Left cardiac atrium (tissue), 4 donors: ENCODE measurements at regions not wholly inside any gene's neighbourhood (a gene's known extent, or its start where the extent isn't known, plus 50 kb on each side); places are given as distances from the start of the nearest gene placed in this dataset.

Experiments used
- ATAC-seq, 2 donors: fragments of 200-7000 bp; cut with Tn5 transposase; one replicate each; pipeline ENCODE4 v1.9.1; 2020; ENCODE audit warnings: mild to moderate bottlenecking in 2 of 2, moderate library complexity in 2 of 2
- DNase-seq: peaks from one replicate; pipeline ENCODE4 v3.0.0-alpha.2; 2020
- intact Hi-C, 2 donors: fragments of 100-400 bp; cut with DNase I; formaldehyde crosslinking; loops; one replicate each; pipeline versions ENCODE4 v1.14.1 to v1.15.1; 2022 to 2023
- donor health status: DM: no; HTN: yes; CAD: no.
- donor health status: DM: no; HTN: yes; CAD: no; lungs with severe emphysema.
- donor health status: DM: yes; HTN: yes; CAD: no.
- donor health status: Dilated cardiomyopathy.

DNA sequence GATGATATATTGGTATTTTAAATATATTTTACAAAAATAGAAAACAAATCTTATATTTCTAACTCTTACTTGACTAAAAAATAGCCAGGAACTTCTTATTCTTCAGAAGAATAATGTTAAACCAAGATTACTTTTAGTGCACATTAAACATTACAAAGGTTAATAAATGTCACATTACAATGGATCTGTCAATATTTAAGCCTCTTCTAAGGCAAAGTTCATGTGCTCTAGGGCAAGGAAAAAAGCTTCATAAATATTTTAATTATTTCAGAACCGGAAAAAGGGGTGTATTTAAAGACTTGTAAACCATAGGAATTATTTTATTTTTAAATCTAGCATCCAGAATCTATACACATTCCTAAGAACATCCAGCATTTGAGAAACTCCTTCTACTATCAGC lies 166.9 kb upstream of the ROBO2 start:
- ATAC-seq, result no peak
- intact Hi-C loops, result no loop called here
- DNase-seq, result no peak

DNA sequence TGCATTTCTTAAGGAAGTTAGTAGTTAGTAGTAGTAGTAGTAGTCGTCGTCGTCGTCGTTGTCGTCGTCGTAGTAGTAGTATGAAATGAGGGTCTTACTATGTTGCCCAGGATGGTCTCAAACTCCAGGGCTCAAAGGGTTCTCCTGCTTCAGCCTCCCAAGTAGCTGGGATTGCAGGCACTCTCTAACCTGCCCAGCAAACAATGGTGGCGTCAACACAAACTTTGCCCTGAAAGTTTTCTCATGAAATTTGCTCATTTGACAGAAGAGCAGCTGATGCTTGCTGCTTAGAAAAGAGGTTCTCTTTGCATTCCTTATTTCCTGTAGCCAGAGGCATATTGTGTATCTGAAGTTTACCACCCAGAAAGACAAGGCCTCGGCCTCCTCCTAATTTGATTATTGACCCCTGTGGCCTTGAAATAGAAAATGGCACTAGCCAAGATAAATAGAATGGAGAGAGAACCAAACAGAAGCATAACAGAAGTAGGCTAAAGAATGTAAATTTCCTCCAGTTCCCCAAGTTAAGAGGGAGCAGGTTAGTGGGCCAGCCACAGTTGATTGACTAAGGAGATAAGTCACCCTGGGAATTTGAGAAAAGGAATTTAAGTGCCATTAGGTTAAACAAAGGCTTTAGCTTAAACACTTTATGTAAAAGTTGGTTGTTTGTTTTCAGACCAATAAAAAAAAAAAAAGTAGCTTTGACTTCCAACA lies 166.2 kb upstream of the ROBO2 start:
- intact Hi-C loops, result no loop called here
- DNase-seq, result no peak
- no peak for ATAC-seq

DNA sequence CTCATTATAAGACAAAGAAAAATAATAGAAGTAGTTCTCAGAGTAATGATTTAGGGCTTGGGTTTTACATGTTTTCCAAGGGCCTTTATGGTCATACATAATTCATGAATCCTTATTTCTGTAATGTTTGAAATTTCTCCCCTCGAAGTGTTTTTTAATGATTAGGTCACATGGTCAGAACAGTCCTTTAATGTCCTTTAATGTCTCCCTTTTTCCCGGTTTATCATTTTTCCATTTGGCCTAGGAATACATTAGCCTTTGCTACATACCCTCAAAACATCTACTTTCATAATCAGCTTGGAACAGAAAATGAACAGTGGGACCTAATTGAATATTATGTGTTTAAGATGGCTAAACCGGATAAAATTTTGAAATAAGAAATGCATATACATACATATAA lies 159.9 kb upstream of the ROBO2 start:
- intact Hi-C loops, result no loop called here
- DNase-seq (no peak), ATAC-seq (no peak)

DNA sequence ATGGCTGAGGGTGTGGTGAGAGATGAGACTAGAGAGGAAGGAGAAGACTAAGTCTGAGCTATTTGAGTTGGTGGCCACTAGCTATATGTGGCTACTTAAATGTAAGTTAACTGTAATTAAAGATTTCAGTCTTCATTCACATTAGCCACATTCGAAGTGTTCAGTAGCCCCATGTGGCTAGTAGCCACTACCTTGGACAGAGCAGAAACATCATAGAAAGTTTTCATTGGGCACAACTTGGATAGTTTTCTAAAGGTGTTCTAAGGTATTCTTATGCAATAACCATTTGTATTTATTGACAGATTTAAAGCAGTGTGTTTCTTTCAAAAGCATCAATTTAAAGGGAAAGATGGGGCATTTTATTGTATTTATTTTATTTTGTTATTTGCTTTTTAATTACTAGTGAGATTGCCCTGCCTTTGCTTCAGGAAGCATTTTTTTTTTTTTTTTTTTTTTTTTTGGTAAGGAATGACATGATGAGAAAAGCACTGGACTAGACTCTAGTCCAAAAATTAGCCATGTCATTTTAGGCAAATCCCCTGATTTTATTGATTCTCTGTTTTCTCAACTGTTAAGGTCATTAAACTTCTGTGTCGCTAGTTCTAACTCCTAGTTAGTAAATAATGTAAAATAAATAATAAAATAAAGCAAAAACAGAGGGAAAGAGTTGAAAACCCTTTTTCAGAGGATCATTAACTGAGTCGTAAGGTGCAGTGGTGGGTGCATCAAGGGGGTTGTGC lies 153.0 kb upstream of the ROBO2 start:
- DNase-seq (no peak), ATAC-seq (no peak)
- intact Hi-C loops, result no loop called here

DNA sequence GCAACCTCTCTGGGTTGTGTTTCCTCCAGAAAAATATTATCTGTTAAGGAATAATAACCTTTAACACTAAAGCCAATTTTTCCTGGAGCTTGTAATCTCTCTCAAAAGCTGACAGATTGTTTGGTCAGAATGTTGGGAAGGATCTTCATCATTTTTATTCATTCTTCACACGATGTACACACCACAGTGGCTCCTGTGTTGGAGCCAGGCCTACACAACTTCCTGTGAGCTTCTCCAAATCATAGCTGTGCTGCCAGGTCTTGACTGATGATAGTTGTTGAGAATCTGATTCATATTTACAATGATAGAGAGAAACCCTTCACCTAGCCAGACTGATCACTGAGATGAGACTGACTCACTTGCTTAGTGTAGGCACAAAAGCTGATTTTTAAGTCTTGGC lies 151.0 kb upstream of the ROBO2 start:
- intact Hi-C loops, result no loop called here
- DNase-seq, result no peak

DNA sequence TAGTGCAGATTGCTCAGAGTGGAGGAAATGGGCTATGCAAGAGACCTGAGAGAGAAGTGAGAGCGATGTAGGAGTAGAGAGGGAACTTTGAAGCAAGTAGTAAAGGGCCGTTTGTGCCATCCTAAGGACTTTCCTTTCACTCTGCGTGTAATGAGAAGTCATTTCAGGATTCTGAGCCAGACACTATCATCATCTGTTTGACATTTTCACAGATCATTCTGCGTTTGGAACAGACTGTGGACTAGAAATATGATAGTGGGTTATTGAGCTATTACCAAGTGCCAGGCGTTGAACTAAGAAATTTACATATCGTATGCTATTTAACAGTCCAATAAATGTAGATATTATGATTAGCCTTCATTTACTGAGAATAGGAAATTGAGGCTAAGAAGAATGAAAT lies 150.0 kb upstream of the ROBO2 start:
- ATAC-seq (no peak), DNase-seq (no peak)
- intact Hi-C loops, result no loop called here

More for the DNA sequence above, 151.0 kb upstream of the ROBO2 start:
- no peak for ATAC-seq

DNA sequence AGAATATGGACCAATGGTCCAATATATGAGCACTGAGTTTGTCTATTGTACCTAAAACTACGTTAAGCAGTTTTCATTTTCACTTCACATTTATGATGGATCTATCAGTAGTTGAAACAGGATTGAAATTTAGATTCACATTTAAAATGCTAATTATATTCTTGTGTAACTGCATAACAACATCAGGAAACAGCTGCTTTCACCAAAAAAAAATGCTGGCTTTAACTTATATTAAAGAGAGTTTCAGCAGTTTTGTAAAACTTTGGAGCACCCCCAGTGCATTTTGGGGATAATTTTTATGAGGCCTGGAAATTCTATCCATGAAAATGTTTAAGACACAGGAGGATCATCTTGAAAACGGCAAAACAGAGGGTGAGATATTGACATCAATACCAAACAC lies 142.8 kb upstream of the ROBO2 start:
- ATAC-seq (no peak), DNase-seq (no peak)
- intact Hi-C loops, result no loop called here

DNA sequence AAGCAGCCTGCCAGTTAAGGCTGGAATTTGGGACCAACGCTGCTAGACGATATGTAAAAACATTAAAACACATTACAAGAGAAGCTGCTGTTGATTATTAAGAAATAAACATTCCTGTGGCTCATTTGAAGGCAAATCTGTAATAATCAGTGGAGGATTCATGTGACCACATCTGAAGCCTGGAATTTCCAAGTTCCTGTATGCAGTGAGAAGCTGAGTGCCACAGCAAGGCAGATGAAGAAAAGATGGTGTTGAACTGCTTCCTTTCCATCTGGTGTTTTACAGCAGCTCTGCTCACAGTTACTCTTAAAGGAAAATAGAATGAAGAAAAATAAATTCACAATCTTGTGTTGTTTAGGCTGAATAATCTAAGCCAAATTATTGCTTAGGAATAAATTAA lies 139.3 kb upstream of the ROBO2 start:
- ATAC-seq, result no peak
- DNase-seq, result no peak
- intact Hi-C loops, result no loop called here

DNA sequence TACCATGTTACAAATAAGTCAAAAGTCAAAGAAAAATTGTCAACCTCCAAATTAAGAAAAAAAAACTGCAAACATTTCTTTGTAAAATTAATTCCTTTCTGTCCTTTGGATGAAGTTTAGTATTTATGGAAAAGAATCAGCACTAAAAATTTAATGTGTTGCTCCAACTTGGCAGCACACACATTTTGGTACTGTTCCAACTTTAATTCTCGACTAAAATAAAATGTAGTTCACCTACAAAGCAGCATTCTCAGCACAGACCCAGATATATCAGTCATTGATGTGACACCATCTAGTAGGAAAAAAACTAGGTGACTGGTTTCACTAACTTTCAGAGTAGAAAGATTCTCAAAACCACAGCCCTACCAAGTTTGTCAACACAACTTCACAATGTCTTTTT lies 131.7 kb upstream of the ROBO2 start:
- DNase-seq (no peak), ATAC-seq (no peak)
- intact Hi-C loops, result no loop called here

DNA sequence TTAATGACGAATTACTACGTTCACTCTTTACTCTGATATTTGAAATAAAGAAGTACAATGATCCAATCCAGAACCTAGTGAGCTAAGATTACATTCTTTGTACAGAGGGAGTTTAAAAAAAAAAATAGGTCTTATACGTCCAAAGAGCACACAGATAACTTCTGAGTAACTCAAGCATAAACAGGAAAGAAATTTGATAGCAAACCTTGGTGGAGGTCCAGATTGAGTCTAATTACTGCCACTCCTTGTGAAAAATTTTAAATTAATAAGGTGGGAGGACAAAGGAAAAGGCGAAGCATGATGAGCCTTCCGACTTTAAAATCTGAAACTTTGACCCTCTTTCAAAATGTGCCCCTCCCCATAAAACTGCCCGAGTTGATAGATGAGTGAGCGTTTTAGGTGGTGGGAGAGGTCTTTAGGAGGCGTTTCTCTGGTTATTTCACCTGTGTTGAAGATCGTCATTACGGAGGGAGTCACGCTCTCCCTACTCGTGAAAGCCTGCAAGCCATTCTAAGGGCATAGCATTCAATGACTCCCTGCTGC lies 127.0 kb upstream of the ROBO2 start:
- DNase-seq (no peak), ATAC-seq (no peak)
- intact Hi-C loops, result no loop called here

DNA sequence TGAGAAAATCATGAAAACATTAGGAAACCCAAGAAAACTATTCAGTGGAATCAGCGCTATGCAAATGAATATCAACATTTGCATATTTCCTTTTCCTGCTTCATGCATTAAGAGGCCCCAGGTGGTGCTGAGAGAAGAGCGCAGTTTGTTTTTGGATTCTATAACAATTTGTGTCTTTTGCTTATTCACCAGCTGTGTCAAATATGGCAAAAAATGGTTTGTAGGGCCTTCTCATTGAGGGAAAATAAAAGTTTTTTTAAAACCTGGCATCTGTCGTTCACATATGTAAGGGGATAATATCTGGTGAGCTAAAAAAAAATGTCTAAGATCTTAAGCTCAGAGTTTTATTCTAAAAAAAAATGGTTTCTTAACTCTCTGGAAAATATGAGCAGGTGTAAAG lies 122.5 kb upstream of the ROBO2 start:
- intact Hi-C loops, result no loop called here
- no peak for ATAC-seq
- no peak for DNase-seq

DNA sequence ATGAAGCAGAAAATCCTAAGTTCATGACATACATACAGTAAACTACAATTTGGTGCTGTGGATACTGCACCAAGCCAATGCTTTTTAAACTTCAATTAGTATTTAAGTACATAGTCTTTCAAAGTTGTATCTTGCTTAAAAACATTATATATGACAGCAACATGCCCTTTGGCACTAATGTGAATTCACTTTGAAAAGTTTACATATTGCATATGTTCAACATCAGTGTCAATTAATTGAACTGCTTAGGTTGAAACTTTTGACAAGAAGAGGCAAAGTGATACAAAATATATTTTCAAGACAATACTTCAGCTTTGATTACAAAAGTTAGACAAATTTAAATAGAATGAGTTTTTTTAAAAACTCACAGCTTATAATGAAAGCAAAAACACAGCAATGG lies 119.4 kb upstream of the ROBO2 start:
- intact Hi-C loops, result no loop called here
- no peak for DNase-seq
- ATAC-seq, result no peak

DNA sequence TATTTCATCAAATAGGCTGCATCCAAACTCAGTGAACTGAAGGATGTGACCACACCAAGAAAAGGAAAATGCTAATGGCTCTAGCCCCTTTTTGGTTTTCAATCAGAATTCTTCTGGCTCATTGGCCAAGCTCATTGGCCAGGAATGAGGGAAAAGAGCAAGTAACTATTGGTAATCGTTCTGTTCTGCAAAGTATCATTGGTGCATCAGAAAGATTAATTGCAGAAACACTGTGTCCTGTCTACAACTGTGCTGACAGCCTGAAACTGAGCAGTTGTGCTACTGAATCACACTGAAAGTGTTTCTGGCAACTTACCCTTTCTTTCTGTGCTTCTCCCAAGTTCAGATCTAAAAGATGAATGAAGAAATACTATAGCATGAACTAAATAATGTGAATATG lies 116.4 kb upstream of the ROBO2 start:
- ATAC-seq, result no peak
- intact Hi-C loops, result no loop called here
- no peak for DNase-seq

DNA sequence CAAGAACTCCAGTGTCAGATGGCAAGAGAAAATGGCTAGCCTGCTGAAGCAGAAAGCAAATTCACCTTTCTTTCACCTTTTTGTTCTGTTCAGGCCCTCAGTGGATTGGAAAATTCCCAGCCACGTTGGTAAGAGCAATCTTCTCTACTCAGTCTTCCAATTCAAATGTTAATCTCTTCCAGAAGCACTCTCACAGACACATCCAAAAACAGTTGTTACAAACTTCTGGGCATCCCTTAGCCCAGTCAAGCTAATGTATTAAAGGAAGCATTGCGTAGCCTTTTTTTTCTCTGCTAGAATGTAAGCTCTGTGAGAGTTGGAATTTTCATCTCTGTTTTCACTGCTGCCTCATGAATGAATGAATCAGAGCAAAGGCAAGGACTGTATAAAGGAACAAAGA lies 109.2 kb upstream of the ROBO2 start:
- ATAC-seq (no peak), DNase-seq (no peak)
- intact Hi-C loops, result no loop called here

DNA sequence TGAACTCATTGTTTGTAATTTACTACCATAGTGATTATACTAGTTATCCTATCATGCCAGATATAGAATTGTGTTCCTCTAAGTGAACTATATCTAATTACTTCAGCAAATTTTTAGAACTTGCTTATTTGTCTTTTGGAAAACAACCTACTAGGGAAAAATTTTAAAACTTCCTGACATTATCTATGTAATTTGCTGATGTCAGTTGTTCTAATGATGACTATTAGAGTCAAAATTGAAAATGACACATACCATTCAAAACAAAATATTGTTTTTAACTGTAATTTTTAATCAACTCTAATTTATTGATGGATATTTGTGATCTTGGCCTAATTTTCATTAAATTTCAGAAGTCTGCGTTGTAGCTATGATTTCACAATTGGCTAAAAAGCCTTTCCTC lies 106.7 kb upstream of the ROBO2 start:
- DNase-seq (no peak), ATAC-seq (no peak)
- intact Hi-C loops, result no loop called here

DNA sequence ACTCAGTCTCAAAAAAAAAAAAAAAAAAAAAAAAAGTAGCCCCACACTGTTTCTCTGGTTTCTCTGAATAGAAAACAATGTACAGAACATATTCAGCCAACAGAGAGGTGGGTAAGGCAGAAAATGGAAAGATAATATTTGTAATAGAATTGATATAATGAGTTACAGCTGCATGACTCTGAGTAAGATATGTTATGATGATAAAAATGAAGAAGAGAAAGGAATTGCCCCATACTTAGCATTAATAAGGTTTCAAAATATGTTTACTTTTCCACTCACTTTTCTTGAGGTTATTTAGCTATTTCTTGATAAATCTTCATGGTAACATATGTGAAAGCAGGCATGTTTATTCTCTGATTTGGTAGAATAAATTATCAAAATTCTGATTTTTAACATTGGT lies 100.9 kb upstream of the ROBO2 start:
- intact Hi-C loops, result no loop called here
- ATAC-seq (no peak), DNase-seq (no peak)

DNA sequence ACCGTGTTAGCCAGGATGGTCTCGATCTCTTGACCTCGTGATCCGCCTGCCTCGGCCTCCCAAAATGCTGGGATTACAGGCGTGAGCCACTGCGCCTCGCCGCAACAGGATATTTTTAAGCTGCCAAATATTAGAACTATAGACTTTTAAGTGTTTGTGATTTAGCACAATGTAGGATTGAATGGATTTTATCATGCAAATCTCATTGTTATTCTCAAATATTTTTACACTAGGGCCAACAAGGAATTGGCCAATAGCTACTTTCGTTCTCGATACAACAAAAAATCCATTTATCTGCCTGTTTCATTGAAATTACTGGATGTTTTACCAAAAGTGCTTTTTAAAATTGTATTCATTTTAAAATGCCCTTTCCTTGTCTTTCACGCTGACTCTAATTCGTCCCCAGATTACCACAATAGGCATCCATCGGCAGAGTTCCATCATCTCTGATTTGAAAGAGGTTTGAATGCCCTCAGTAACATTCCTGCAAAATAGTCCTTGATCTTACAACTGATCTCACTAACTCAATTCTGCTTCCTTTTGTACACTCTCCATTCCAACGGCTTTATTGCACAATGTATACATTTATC lies 99.6 kb upstream of the ROBO2 start:
- no peak for DNase-seq
- no peak for ATAC-seq
- intact Hi-C loops, result no loop called here

DNA sequence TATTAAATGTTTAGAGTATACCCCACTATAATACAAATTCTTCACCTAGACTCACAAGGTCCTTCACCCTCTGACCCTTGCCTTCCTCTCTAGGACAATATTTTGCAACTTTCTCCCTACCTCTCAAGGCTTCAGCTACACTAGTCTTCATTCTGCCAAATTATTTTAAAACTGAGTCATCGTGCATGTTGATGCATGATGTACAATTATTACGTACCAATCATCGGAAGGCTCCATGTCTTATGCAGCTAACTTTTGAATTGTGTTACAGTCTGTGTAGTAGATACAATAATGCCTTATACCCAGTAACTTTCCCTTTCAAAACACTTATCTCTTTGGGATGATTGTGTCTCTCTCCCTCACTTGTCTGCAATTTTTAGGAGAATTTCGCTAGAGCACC lies 98.5 kb upstream of the ROBO2 start:
- ATAC-seq, result no peak
- DNase-seq, result no peak
- intact Hi-C loops, result no loop called here

DNA sequence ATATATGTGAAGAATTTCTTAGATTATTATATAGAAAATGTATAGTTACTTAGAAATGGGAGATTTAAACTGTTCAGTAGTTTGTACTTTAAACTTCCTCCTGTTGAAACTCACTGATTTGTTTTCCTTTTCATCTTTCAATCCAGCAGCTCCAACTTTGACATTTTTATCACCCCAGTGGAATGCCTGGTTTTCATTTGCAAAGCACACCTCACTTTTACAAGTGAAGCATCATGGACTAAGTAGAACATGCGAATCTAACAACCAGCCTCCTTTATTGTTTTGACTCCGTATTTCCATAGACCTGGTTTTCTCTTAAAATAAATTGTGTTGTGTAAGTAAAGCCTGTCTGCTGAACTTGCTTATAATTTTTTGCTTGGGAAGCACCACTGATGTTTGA lies 97.8 kb upstream of the ROBO2 start:
- intact Hi-C loops, result no loop called here
- ATAC-seq, result no peak
- DNase-seq, result no peak

DNA sequence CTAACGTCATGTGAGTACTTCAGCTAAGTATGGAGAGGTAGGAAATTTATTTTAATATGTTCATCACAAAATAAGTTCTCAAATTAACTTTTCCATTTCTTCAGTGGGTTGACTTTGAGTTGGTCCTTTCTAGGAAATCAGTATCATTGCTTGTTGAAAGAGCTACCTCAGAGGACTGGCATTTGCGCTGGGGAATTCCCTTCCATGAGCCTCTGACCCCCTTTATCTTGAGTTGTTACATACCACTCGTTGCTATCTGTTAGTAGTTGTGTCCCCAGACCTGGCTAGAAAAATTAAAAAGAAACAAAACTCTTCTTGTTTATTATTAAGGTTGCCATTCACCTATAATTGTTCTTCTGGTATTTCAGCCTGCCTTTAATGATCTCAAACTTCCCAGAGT lies 96.8 kb upstream of the ROBO2 start:
- DNase-seq (no peak), ATAC-seq (no peak)
- intact Hi-C loops, result no loop called here

DNA sequence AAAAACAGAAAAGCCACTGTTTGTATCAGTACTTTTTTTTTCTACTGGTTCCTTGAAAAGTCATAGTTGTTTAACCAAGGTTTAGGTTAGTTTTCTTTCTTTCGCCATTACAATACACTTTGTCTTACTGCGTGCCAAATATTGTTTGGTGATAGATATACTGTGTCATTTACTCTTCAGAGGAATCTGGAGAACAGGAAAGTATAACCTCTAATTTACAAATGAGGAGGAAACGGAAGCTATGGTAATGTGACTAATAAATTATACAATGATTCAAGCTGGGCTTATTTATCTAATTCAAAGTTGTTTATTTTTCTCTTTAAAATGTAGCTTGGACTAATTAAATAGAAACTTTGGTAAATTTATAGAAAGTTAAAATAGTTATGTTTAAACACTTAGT lies 96.2 kb upstream of the ROBO2 start:
- ATAC-seq, result no peak
- intact Hi-C loops, result no loop called here
- DNase-seq, result no peak
